ENCODE measurements at regions not wholly inside any gene's neighbourhood (a gene's known extent, or its start where the extent isn't known, plus 50 kb on each side); places are given as distances from the start of the nearest gene placed in this dataset.

GRCh38 chr10:108966005-108966404, 957.3 kb downstream of the XPNPEP1 start:
- TF ChIP-seq CTCF (conservative IDR thresholded peaks at IDR 0.05 in 1 of 2, IDR thresholded peaks at IDR 0.05 in 1 of 2; ENCODE audit: low read depth in 1 of 2, low read length in 2 of 2), result no peak
- no peak for TF ChIP-seq EZH2 (IDR thresholded peaks at IDR 0.05; ENCODE audit: low read length, missing control alignments)

Measured in fibroblast of lung (primary cell).